ENCODE measurements at regions not wholly inside any gene's neighbourhood (a gene's known extent, or its start where the extent isn't known, plus 50 kb on each side); places are given as distances from the start of the nearest gene placed in this dataset.

DNA sequence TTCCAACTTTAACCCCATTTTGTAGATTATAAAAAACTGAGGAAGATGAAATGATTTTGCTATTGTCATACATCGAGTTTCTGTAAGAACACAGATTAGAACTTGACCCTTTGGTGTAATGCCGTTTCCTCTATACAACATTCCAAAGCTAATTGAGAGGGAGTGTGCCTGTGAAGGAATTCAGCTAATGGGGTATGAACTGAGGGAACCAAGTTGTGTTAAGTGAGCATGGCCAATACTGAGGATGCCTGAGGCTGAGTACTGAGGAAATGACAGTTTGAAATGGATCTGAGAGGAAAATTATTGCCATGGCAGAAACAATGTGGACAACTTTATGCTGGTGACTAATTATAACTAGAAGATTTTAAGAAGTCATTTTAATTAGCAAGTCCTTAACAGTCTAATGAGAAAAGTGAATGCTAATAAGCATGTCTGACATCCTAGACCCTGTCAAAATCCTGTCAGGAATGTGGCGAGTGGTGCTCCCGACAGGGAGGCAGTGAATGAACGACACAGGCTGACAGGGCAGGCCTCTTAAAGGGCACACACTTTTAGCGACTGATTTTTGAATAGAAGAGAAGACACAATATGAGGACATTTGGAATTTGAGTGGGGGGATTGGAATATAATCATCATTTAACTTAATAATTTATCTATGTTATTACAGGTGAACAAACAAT, 262.5 kb downstream of the HLX start:
- TF ChIP-seq, protein P1, sequence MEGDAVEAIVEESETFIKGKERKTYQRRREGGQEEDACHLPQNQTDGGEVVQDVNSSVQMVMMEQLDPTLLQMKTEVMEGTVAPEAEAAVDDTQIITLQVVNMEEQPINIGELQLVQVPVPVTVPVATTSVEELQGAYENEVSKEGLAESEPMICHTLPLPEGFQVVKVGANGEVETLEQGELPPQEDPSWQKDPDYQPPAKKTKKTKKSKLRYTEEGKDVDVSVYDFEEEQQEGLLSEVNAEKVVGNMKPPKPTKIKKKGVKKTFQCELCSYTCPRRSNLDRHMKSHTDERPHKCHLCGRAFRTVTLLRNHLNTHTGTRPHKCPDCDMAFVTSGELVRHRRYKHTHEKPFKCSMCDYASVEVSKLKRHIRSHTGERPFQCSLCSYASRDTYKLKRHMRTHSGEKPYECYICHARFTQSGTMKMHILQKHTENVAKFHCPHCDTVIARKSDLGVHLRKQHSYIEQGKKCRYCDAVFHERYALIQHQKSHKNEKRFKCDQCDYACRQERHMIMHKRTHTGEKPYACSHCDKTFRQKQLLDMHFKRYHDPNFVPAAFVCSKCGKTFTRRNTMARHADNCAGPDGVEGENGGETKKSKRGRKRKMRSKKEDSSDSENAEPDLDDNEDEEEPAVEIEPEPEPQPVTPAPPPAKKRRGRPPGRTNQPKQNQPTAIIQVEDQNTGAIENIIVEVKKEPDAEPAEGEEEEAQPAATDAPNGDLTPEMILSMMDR (conservative IDR thresholded peaks at IDR 0.05; ENCODE audit: low read depth, low read length) = no peak
- TF ChIP-seq EZH2 (IDR thresholded peaks at IDR 0.05; ENCODE audit: low read length, unreplicated experiment) (no peak), EZH2phosphoT487 (IDR thresholded peaks at IDR 0.05; ENCODE audit: borderline replicate concordance, low read length) (no peak)

Measured in PC-3 (cell line).